GM12872 (cell line): ENCODE measurements at regions not wholly inside any gene's neighbourhood (a gene's known extent, or its start where the extent isn't known, plus 50 kb on each side); places are given as distances from the start of the nearest gene placed in this dataset.

Experiments used
- CTCF ChIP-seq: IDR thresholded peaks from 3 replicates; pipeline ENCODE4 v1.5.1; 2011; ENCODE audit warnings: low read depth, mild to moderate bottlenecking, low read length, moderate library complexity; ENCODE audit not compliant: insufficient read depth

- no peak for TF ChIP-seq CTCF
Observed at GRCh38 chr11:79940165-79940564, 499.3 kb upstream of the TENM4 start.

- TF ChIP-seq CTCF, result no peak
Observed at GRCh38 chr11:79939111-79939510, 498.3 kb upstream of the TENM4 start.

- TF ChIP-seq CTCF, result no peak
Observed at GRCh38 chr11:79937676-79938334, 497.0 kb upstream of the TENM4 start.

- no peak for TF ChIP-seq CTCF
Observed at GRCh38 chr11:79932612-79933011, 491.8 kb upstream of the TENM4 start.

- no peak for TF ChIP-seq CTCF
Observed at GRCh38 chr11:79931692-79932091, 490.9 kb upstream of the TENM4 start.

GRCh38 chr11:79926707-79927106 lies 485.9 kb upstream of the TENM4 start:
- TF ChIP-seq CTCF, result no peak

GRCh38 chr11:79925570-79925969 lies 484.7 kb upstream of the TENM4 start:
- no peak for TF ChIP-seq CTCF
